ENCODE measurements at regions not wholly inside any gene's neighbourhood (a gene's known extent, or its start where the extent isn't known, plus 50 kb on each side); places are given as distances from the start of the nearest gene placed in this dataset.

- no peaks in the 10 kb centered on the region for H3K36me3 ChIP-seq (ENCODE audit: insufficient read depth in 1 of 2, low read depth in 1 of 2)
- H3K4me1 ChIP-seq = no peaks in the 10 kb centered on the region
- H3K9me3 ChIP-seq = no peaks in the 10 kb centered on the region
- no peak overlapping the region for H3K27ac ChIP-seq
- TF ChIP-seq, protein P1, sequence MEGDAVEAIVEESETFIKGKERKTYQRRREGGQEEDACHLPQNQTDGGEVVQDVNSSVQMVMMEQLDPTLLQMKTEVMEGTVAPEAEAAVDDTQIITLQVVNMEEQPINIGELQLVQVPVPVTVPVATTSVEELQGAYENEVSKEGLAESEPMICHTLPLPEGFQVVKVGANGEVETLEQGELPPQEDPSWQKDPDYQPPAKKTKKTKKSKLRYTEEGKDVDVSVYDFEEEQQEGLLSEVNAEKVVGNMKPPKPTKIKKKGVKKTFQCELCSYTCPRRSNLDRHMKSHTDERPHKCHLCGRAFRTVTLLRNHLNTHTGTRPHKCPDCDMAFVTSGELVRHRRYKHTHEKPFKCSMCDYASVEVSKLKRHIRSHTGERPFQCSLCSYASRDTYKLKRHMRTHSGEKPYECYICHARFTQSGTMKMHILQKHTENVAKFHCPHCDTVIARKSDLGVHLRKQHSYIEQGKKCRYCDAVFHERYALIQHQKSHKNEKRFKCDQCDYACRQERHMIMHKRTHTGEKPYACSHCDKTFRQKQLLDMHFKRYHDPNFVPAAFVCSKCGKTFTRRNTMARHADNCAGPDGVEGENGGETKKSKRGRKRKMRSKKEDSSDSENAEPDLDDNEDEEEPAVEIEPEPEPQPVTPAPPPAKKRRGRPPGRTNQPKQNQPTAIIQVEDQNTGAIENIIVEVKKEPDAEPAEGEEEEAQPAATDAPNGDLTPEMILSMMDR (IDR thresholded peaks at IDR 0.05) = no peak
- no peak overlapping the region for H3K4me3 ChIP-seq
- DNase-seq = no peak
- no peaks in the 10 kb centered on the region for H3K27me3 ChIP-seq (ENCODE audit: insufficient read depth in 3 of 3, low read length in 2 of 3)
- intact Hi-C loops (cut with DNase I) = no loop called here
- ATAC-seq = no peak
- 70 to 79% (median 75%) methylated on average over 2 of the region's 2 CpGs for WGBS, 3 donors
Observed at GRCh38 chr6:90793771-90794170, 206.9 kb upstream of the MAP3K7 start.

GRCh38 chr6:90790696-90791095, 203.8 kb upstream of the MAP3K7 start:
- intact Hi-C loops (cut with DNase I) = no loop called here
- no peaks in the 10 kb centered on the region for H3K4me1 ChIP-seq
- WGBS, 3 donors = 68 to 74% (median 70%) methylated on average over 2 of the region's 2 CpGs
- ATAC-seq = no peak
- no peak for DNase-seq
- no peaks in the 10 kb centered on the region for H3K9me3 ChIP-seq
- no peaks in the 10 kb centered on the region for H3K27me3 ChIP-seq (ENCODE audit: insufficient read depth in 3 of 3, low read length in 2 of 3)
- TF ChIP-seq, protein P1 (IDR thresholded peaks at IDR 0.05) = no peak
- H3K36me3 ChIP-seq (ENCODE audit: insufficient read depth in 1 of 2, low read depth in 1 of 2) = no peaks in the 10 kb centered on the region
- no peak overlapping the region for H3K27ac ChIP-seq
- H3K4me3 ChIP-seq = no peak overlapping the region

- DNase-seq = no peak
- intact Hi-C loops (cut with DNase I) = no loop called here
Observed at GRCh38 chr6:90790058-90790457, 203.2 kb upstream of the MAP3K7 start.

GRCh38 chr6:90788781-90789180, 201.9 kb upstream of the MAP3K7 start:
- no peaks in the 10 kb centered on the region for H3K27me3 ChIP-seq (ENCODE audit: insufficient read depth in 3 of 3, low read length in 2 of 3)
- H3K36me3 ChIP-seq (ENCODE audit: insufficient read depth in 1 of 2, low read depth in 1 of 2) = no peaks in the 10 kb centered on the region
- H3K27ac ChIP-seq = no peak overlapping the region
- DNase-seq = no peak
- no peaks in the 10 kb centered on the region for H3K4me1 ChIP-seq
- TF ChIP-seq, protein P1 (IDR thresholded peaks at IDR 0.05) = no peak
- no peak overlapping the region for H3K4me3 ChIP-seq
- 78 to 89% (median 84%) methylated on average over 4 of the region's 4 CpGs for WGBS, 3 donors
- ATAC-seq = no peak
- no peaks in the 10 kb centered on the region for H3K9me3 ChIP-seq
- intact Hi-C loops (cut with DNase I) = no loop called here

More at GRCh38 chr6:90790058-90790457, 203.2 kb upstream of the MAP3K7 start:
- Histone ChIP-seq H3K36me3 (ENCODE audit: insufficient read depth in 1 of 2, low read depth in 1 of 2) (no peaks in the 10 kb centered on the region), H3K9me3 (no peaks in the 10 kb centered on the region), H3K27me3 (ENCODE audit: insufficient read depth in 3 of 3, low read length in 2 of 3) (no peaks in the 10 kb centered on the region), H3K27ac (no peak overlapping the region), H3K4me1 (no peaks in the 10 kb centered on the region), H3K4me3 (no peak overlapping the region)
- TF ChIP-seq, protein P1 (IDR thresholded peaks at IDR 0.05) = no peak
- WGBS, 3 donors = 28 to 44% (median 43%) methylated on average over 7 of the region's 7 CpGs
- no peak for ATAC-seq

DNA sequence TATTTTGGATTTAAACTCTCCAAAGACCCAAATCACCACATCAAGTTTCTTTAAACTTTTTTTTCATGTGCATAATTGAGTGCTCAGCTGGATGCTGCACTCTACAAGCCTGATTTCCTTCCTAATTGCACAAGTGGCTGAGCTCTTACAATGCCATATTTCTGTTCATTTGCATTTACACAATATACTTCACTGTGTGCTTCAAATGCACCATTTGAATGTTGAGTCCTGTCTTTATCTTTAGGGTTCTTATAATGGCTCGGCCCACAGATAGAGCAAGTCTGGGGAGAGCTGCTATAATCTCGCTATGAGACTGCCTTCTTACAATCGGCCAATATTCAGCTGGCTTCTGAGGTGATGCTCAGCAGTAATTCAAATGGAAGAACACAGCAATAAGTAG, 200.6 kb upstream of the MAP3K7 start:
- H3K9me3 ChIP-seq = no peaks in the 10 kb centered on the region
- TF ChIP-seq, protein P1 (IDR thresholded peaks at IDR 0.05) = no peak
- no peak for ATAC-seq
- WGBS, 3 donors = 52 to 74% (median 56%) methylated on average over 3 of the region's 3 CpGs
- H3K4me1 ChIP-seq = no peaks in the 10 kb centered on the region
- H3K27me3 ChIP-seq (ENCODE audit: insufficient read depth in 3 of 3, low read length in 2 of 3) = no peaks in the 10 kb centered on the region
- no peak overlapping the region for H3K27ac ChIP-seq
- intact Hi-C loops (cut with DNase I) = no loop called here
- no peaks in the 10 kb centered on the region for H3K36me3 ChIP-seq (ENCODE audit: insufficient read depth in 1 of 2, low read depth in 1 of 2)
- DNase-seq = no peak
- no peak overlapping the region for H3K4me3 ChIP-seq
